H1 (cell line): ENCODE measurements at regions not wholly inside any gene's neighbourhood (a gene's known extent, or its start where the extent isn't known, plus 50 kb on each side); places are given as distances from the start of the nearest gene placed in this dataset.

Experiments
- CTBP2 ChIP-seq: IDR thresholded peaks from 2 replicates; pipeline ENCODE4 v1.7.0; 2011; ENCODE audit warnings: borderline replicate concordance, mild to moderate bottlenecking, moderate library complexity, mixed read lengths, low read length; ENCODE audit not compliant: insufficient read depth, insufficient read length
- GABPA ChIP-seq: IDR thresholded peaks from 2 replicates; pipeline ENCODE4 v1.6.1; 2011; ENCODE audit warnings: mild to moderate bottlenecking, low read length, moderate library complexity, borderline replicate concordance; ENCODE audit not compliant: insufficient read depth
- HDAC2 ChIP-seq, 2 experiments: fragments of 300-600 bp in 1 of 2; sonication (generic) in 1 of 2; IDR thresholded peaks; 2 replicates each; pipeline ENCODE4 v1.6.1; 2011 to 2012; ENCODE audit warnings: low read depth in 2 of 2, low read length in 2 of 2, mild to moderate bottlenecking in 2 of 2, moderate library complexity in 2 of 2, borderline replicate concordance in 1 of 2, inconsistent platforms in 1 of 2
- MAX ChIP-seq: IDR thresholded peaks from 2 replicates; pipeline ENCODE4 v1.6.1; 2012; ENCODE audit warnings: inconsistent platforms
- POU5F1 ChIP-seq: IDR thresholded peaks from 2 replicates; pipeline ENCODE4 v1.6.1; 2011; ENCODE audit warnings: low read depth, mild to moderate bottlenecking, low read length, moderate library complexity
- SP1 ChIP-seq: IDR thresholded peaks from 2 replicates; pipeline ENCODE4 v1.6.1; 2011; ENCODE audit warnings: low read depth, low read length
- YY1 ChIP-seq: IDR thresholded peaks from 2 replicates; pipeline ENCODE4 v1.6.1; 2011; ENCODE audit warnings: low read depth, mild to moderate bottlenecking, low read length

- TF ChIP-seq MAX: no peak
- no peak for TF ChIP-seq CTBP2
- no peak for TF ChIP-seq SP1
- no peak for TF ChIP-seq YY1
- TF ChIP-seq POU5F1: no peak
- TF ChIP-seq HDAC2 (IDR thresholded peaks at IDR 0.05; ENCODE audit: borderline replicate concordance in 1 of 2, low read depth in 2 of 2, low read length in 2 of 2): no peak
- no peak for TF ChIP-seq GABPA
Measured at GRCh38 chr7:89857767-89858166, 296.5 kb upstream of the STEAP1 start (continued).
